Neural cell (in vitro differentiated cells): ENCODE measurements at regions not wholly inside any gene's neighbourhood (a gene's known extent, or its start where the extent isn't known, plus 50 kb on each side); places are given as distances from the start of the nearest gene placed in this dataset.

ENCODE experiments used
- H2AFZ ChIP-seq: fragments of 200-600, 300-800 bp; sonication (generic), shearing (Covaris generic); 2 replicates; pipeline ENCODE4 v1.6.0; 2014; ENCODE audit warnings: low read depth, mild to moderate bottlenecking, antibody characterized with exemption, low read length, moderate library complexity
- H3F3A ChIP-seq: fragments of 200-600 bp; shearing (Covaris generic); 2 replicates; pipeline ENCODE4 v1.6.1; 2016; ENCODE audit warnings: mild to moderate bottlenecking, moderate library complexity, mixed read lengths, antibody characterized with exemption, low read length; ENCODE audit not compliant: insufficient read depth, poor library complexity, severe bottlenecking
- H3K27ac ChIP-seq: fragments of 200-600, 300-800 bp; sonication (generic), shearing (Covaris generic); 2 replicates; pipeline ENCODE4 v1.5.1; 2014; ENCODE audit warnings: mild to moderate bottlenecking, low read length, moderate library complexity
- H3K27me3 ChIP-seq: fragments of 300-800, 200-600 bp; sonication (generic), shearing (Covaris generic); 2 replicates; pipeline ENCODE4 v1.6.0; 2014; ENCODE audit warnings: mild to moderate bottlenecking, low read depth, low read length, moderate library complexity; ENCODE audit not compliant: insufficient read depth
- H3K36me3 ChIP-seq: fragments of 300-800, 200-600 bp; sonication (generic), shearing (Covaris generic); 2 replicates; pipeline ENCODE4 v1.5.1; 2014; ENCODE audit warnings: mild to moderate bottlenecking, antibody characterized with exemption, low read length, moderate library complexity; ENCODE audit not compliant: insufficient read depth
- H3K4me2 ChIP-seq: fragments of 300-800, 200-600 bp; sonication (generic), shearing (Covaris generic); 2 replicates; pipeline ENCODE4 v1.6.0; 2014; ENCODE audit warnings: mild to moderate bottlenecking, low read length
- H3K4me3 ChIP-seq: fragments of 300-800, 200-600 bp; sonication (generic), shearing (Covaris generic); 2 replicates; pipeline ENCODE4 v1.5.1; 2014; ENCODE audit warnings: mild to moderate bottlenecking, low read length, moderate library complexity
- H3K79me2 ChIP-seq: fragments of 200-600 bp; shearing (Covaris generic); replicated peaks from 2 replicates; pipeline ENCODE4 v1.6.0; 2014; ENCODE audit warnings: mild to moderate bottlenecking, low read length, moderate library complexity; ENCODE audit not compliant: insufficient read depth
- H3K9ac ChIP-seq: fragments of 300-800, 200-600 bp; sonication (generic), shearing (Covaris generic); 2 replicates; pipeline ENCODE4 v1.6.1; 2016; ENCODE audit warnings: mild to moderate bottlenecking, low read length, mixed read lengths
- H3K9me2 ChIP-seq: fragments of 200-600 bp; shearing (Covaris generic); 2 replicates; pipeline ENCODE4 v1.6.1; 2016; ENCODE audit warnings: mild to moderate bottlenecking, low read length, mixed read lengths; ENCODE audit not compliant: insufficient read depth
- H3K9me3 ChIP-seq: fragments of 200-600, 300-800 bp; sonication (generic), shearing (Covaris generic); 2 replicates; pipeline ENCODE4 v1.6.1; 2016; ENCODE audit warnings: mild to moderate bottlenecking, mixed run types, low read length, moderate library complexity, mixed read lengths
- H4K20me1 ChIP-seq: fragments of 200-600 bp; shearing (Covaris generic); 2 replicates; pipeline ENCODE4 v1.6.1; 2016; ENCODE audit warnings: mild to moderate bottlenecking, mixed run types; ENCODE audit not compliant: insufficient read depth
- EP300 ChIP-seq: fragments of 450-650 bp; conservative IDR thresholded peaks from 2 replicates; pipeline ENCODE4 v1.6.1; 2014; ENCODE audit warnings: antibody characterized with exemption, mild to moderate bottlenecking, moderate library complexity; ENCODE audit not compliant: poor library complexity, severe bottlenecking
- EZH2 ChIP-seq: fragments of 200-600, 300-800 bp; shearing (Covaris generic), sonication (generic); IDR thresholded peaks from 2 replicates; pipeline ENCODE4 v1.6.1; 2014; ENCODE audit warnings: antibody characterized with exemption, low read length, borderline replicate concordance, mild to moderate bottlenecking; ENCODE audit not compliant: insufficient read depth, poor library complexity, severe bottlenecking
- MXI1 ChIP-seq: fragments of 450-650 bp; conservative IDR thresholded peaks from 2 replicates; pipeline ENCODE4 v1.6.1; 2014; ENCODE audit warnings: antibody characterized with exemption, mild to moderate bottlenecking; ENCODE audit not compliant: poor library complexity, severe bottlenecking
- POLR2AphosphoS5 ChIP-seq: IDR thresholded peaks from 2 replicates; pipeline ENCODE4 v1.6.1; 2012
- RAD21 ChIP-seq: fragments of 450-650 bp; conservative IDR thresholded peaks from 2 replicates; pipeline ENCODE4 v1.6.1; 2014; ENCODE audit warnings: antibody characterized with exemption, mild to moderate bottlenecking, moderate library complexity
- SMC3 ChIP-seq: fragments of 450-650 bp; conservative IDR thresholded peaks from 2 replicates; pipeline ENCODE4 v1.6.1; 2014; ENCODE audit warnings: antibody characterized with exemption, mild to moderate bottlenecking, moderate library complexity; ENCODE audit not compliant: poor library complexity
- TAF1 ChIP-seq: IDR thresholded peaks from 2 replicates; pipeline ENCODE4 v1.6.1; 2012; ENCODE audit warnings: low read depth
- TF ChIP-seq, protein P1 (sequence below): fragments of 450-650 bp; IDR thresholded peaks from 2 replicates; pipeline ENCODE4 v1.5.1; 2014; ENCODE audit warnings: antibody characterized with exemption, mild to moderate bottlenecking, moderate library complexity; ENCODE audit not compliant: poor library complexity, severe bottlenecking
- TF ChIP-seq, protein P2 (sequence below): IDR thresholded peaks from 2 replicates; pipeline ENCODE4 v1.6.1; 2012; ENCODE audit warnings: borderline replicate concordance

DNA sequence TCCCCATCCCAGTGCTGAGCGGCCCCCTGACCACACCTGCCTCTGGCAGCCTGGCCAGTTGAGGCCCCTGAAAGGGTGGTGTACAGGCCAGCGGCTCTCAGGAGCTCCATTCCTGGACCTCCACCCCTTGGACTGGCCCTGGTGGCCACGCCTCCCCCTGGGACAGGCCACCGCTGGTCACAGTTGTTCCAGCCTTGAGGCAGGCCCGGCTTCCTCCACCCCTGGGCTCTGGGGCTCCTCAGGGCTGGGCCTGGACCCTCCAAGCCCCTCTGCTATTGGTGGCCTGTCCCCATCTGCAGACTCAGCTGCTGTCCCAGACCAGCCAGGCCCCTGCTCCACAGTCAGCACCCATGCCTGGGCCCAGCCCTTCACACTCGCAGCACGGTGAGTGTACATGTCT lies 93.2 kb upstream of the NKX1-1 start:
- no peak overlapping the region for H3K4me2 ChIP-seq
- H3K27ac ChIP-seq = no peak overlapping the region
- H3K9ac ChIP-seq = no peak overlapping the region
- no peaks in the 10 kb centered on the region for H4K20me1 ChIP-seq
- no peaks in the 10 kb centered on the region for H3K79me2 ChIP-seq
- H3K9me3 ChIP-seq = no peaks in the 10 kb centered on the region
- no peaks in the 10 kb centered on the region for H3K9me2 ChIP-seq
- H3K36me3 ChIP-seq = no peaks in the 10 kb centered on the region
- no peak overlapping the region for H2AFZ ChIP-seq
- no peaks in the 10 kb centered on the region for H3F3A ChIP-seq
- TF ChIP-seq, protein P1, sequence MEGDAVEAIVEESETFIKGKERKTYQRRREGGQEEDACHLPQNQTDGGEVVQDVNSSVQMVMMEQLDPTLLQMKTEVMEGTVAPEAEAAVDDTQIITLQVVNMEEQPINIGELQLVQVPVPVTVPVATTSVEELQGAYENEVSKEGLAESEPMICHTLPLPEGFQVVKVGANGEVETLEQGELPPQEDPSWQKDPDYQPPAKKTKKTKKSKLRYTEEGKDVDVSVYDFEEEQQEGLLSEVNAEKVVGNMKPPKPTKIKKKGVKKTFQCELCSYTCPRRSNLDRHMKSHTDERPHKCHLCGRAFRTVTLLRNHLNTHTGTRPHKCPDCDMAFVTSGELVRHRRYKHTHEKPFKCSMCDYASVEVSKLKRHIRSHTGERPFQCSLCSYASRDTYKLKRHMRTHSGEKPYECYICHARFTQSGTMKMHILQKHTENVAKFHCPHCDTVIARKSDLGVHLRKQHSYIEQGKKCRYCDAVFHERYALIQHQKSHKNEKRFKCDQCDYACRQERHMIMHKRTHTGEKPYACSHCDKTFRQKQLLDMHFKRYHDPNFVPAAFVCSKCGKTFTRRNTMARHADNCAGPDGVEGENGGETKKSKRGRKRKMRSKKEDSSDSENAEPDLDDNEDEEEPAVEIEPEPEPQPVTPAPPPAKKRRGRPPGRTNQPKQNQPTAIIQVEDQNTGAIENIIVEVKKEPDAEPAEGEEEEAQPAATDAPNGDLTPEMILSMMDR = no peak
- no peak for TF ChIP-seq EP300
- H3K4me3 ChIP-seq = no peak overlapping the region
- no peaks in the 10 kb centered on the region for H3K27me3 ChIP-seq

DNA sequence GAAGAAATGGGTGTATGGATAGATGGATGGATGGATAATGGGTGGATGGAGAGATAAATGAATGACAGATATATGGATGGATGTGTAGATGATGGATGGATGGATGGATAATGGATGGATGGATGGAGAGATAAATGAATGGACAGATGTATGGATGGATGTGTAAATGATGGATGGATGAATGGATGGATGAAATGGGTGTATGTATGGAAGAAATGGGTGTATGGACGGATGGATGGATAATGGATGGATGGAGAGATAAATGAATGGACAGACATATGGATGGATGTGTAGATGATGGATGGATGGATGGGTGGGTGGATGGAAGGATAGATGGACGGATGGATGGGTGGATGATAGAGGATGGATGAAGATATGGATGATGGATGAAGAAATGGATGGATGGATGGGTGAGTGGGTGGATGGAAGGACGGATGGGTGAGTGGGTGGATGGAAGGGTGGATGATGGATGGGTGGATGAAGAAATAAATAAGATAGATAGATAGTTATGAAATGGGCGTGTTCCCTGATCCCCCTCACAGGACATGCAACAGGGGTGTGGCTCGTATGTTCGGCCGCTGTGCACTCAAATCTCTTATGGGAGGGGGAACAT lies 91.1 kb upstream of the NKX1-1 start:
- H3K27me3 ChIP-seq = no peaks in the 10 kb centered on the region

More for the DNA sequence above, 91.1 kb upstream of the NKX1-1 start:
- no peak overlapping the region for H3K27ac ChIP-seq
- H3K9ac ChIP-seq = no peak overlapping the region
- TF ChIP-seq, protein P1 = no peak
- TF ChIP-seq RAD21 = no peak
- TF ChIP-seq MXI1 = no peak
- TF ChIP-seq, protein P2, sequence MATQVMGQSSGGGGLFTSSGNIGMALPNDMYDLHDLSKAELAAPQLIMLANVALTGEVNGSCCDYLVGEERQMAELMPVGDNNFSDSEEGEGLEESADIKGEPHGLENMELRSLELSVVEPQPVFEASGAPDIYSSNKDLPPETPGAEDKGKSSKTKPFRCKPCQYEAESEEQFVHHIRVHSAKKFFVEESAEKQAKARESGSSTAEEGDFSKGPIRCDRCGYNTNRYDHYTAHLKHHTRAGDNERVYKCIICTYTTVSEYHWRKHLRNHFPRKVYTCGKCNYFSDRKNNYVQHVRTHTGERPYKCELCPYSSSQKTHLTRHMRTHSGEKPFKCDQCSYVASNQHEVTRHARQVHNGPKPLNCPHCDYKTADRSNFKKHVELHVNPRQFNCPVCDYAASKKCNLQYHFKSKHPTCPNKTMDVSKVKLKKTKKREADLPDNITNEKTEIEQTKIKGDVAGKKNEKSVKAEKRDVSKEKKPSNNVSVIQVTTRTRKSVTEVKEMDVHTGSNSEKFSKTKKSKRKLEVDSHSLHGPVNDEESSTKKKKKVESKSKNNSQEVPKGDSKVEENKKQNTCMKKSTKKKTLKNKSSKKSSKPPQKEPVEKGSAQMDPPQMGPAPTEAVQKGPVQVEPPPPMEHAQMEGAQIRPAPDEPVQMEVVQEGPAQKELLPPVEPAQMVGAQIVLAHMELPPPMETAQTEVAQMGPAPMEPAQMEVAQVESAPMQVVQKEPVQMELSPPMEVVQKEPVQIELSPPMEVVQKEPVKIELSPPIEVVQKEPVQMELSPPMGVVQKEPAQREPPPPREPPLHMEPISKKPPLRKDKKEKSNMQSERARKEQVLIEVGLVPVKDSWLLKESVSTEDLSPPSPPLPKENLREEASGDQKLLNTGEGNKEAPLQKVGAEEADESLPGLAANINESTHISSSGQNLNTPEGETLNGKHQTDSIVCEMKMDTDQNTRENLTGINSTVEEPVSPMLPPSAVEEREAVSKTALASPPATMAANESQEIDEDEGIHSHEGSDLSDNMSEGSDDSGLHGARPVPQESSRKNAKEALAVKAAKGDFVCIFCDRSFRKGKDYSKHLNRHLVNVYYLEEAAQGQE = no peak
- no peak for TF ChIP-seq SMC3
- no peak for TF ChIP-seq TAF1
- TF ChIP-seq EP300 = no peak
- no peak for TF ChIP-seq EZH2
- no peak for TF ChIP-seq POLR2AphosphoS5
- H3K36me3 ChIP-seq = no peaks in the 10 kb centered on the region
- no peak overlapping the region for H3K4me2 ChIP-seq
- no peaks in the 10 kb centered on the region for H3K9me3 ChIP-seq
- no peaks in the 10 kb centered on the region for H3F3A ChIP-seq
- no peaks in the 10 kb centered on the region for H3K9me2 ChIP-seq
- no peak overlapping the region for H2AFZ ChIP-seq
- H3K4me3 ChIP-seq = no peak overlapping the region
- H3K79me2 ChIP-seq = no peaks in the 10 kb centered on the region
- H4K20me1 ChIP-seq = no peaks in the 10 kb centered on the region
